GM12878 (cell line): ENCODE measurements at regions not wholly inside any gene's neighbourhood (a gene's known extent, or its start where the extent isn't known, plus 50 kb on each side); places are given as distances from the start of the nearest gene placed in this dataset.

Experiments
- ATAC-seq: fragments of 200-7000 bp; cut with Tn5 transposase; 3 replicates; pipeline ENCODE4 v1.9.1; 2020; ENCODE audit warnings: mild to moderate bottlenecking, moderate library complexity
- BruUV-seq: library from RNA; stranded (reverse); fragments of 400-500 nt; replicated peaks from 2 replicates; lab custom pipeline; 2021; lab: Mats Ljungman, UMichigan
- CTCF ChIA-PET: fragments of 300-600 bp; sonication (Branson Sonifier 250); formaldehyde crosslinking; extraction: SDS; loops from one replicate; lab custom pipeline; 2021; ENCODE audit warnings: inconsistent platforms; lab: Yijun Ruan, JAX
- POLR2A ChIA-PET: fragments of 350-600 bp; formaldehyde crosslinking; extraction: SDS; loops from one replicate; lab custom pipeline; 2021; ENCODE audit warnings: inconsistent platforms; lab: Charles Lee
- RAD21 ChIA-PET: fragments of 300-600 bp; sonication (Branson Sonifier 250); formaldehyde crosslinking; loops from one replicate; lab custom pipeline; 2023; ENCODE audit warnings: antibody characterized with exemption; ENCODE audit not compliant: unreplicated experiment; lab: Charles Lee
- SMC1A ChIA-PET: fragments of 300-600 bp; sonication (Branson Sonifier 250); formaldehyde crosslinking; loops from one replicate; lab custom pipeline; 2023; ENCODE audit not compliant: unreplicated experiment, uncharacterized antibody; lab: Charles Lee
- DNase-seq: peaks from one replicate; pipeline ENCODE4 v3.0.0-alpha.2; 2011; ENCODE audit warnings: low read depth, low spot score
- FAIRE-seq: peaks from 3 replicates; lab custom pipeline; 2011; peaks lifted over from hg19 to GRCh38; lab: Jason Lieb, UNC
- H2AFZ ChIP-seq: 2 replicates; pipeline ENCODE4 v1.6.0; 2011; ENCODE audit warnings: low read depth, low read length, control low read depth; ENCODE audit not compliant: control insufficient read depth
- H3K27ac ChIP-seq: 2 replicates; pipeline ENCODE4 v1.5.1; 2011; ENCODE audit warnings: control low read depth; ENCODE audit not compliant: control insufficient read depth, insufficient read depth
- H3K27me3 ChIP-seq, 2 experiments: replicated peaks in 1 of 2; 2 replicates each; pipeline versions ENCODE4 v1.6.0 to v1.6.1; 2011; ENCODE audit warnings: low read length in 1 of 2; ENCODE audit not compliant: control insufficient read depth in 2 of 2, insufficient read depth in 2 of 2
- H3K36me3 ChIP-seq, 2 experiments: 2 replicates each; pipeline ENCODE4 v1.5.1; 2011; ENCODE audit warnings: low read length in 1 of 2; ENCODE audit not compliant: control insufficient read depth in 2 of 2, insufficient read depth in 2 of 2
- H3K4me1 ChIP-seq: 2 replicates; pipeline ENCODE4 v1.6.1; 2011; ENCODE audit warnings: mild to moderate bottlenecking, low read length, moderate library complexity, mixed read lengths; ENCODE audit not compliant: control insufficient read depth, insufficient read depth
- H3K4me2 ChIP-seq: 2 replicates; pipeline ENCODE4 v1.6.0; 2011; ENCODE audit warnings: control low read depth; ENCODE audit not compliant: control insufficient read depth, insufficient read depth
- H3K4me3 ChIP-seq: fragments of 200-600 bp; sonication (generic); 2 replicates; pipeline ENCODE4 v1.5.1; 2016
- H3K79me2 ChIP-seq: 2 replicates; pipeline ENCODE4 v1.6.0; 2011; ENCODE audit warnings: low read length; ENCODE audit not compliant: control insufficient read depth, insufficient read depth
- H3K9ac ChIP-seq: 2 replicates; pipeline ENCODE4 v1.8.0; 2011; ENCODE audit warnings: low read length, control low read depth, mixed read lengths; ENCODE audit not compliant: control insufficient read depth, insufficient read depth
- H3K9me3 ChIP-seq: replicated peaks from 3 replicates; pipeline ENCODE4 v1.5.1; 2011; ENCODE audit warnings: mild to moderate bottlenecking, low read length; ENCODE audit not compliant: control insufficient read depth, insufficient read depth
- H4K20me1 ChIP-seq: 2 replicates; pipeline ENCODE4 v1.6.0; 2011; ENCODE audit not compliant: control insufficient read depth, insufficient read depth
- MEF2B ChIP-seq: fragments of 450-650 bp; IDR thresholded peaks from 2 replicates; pipeline ENCODE4 v1.6.1; 2018; ENCODE audit warnings: mild to moderate bottlenecking, moderate library complexity; ENCODE audit not compliant: partially characterized antibody, poor library complexity, severe bottlenecking
- POU2F2 ChIP-seq: IDR thresholded peaks from 3 replicates; pipeline ENCODE4 v1.6.1; 2011; ENCODE audit warnings: low read depth, mild to moderate bottlenecking, low read length, borderline replicate concordance
- SIX5 ChIP-seq: IDR thresholded peaks from 2 replicates; pipeline ENCODE4 v1.6.1; 2011; ENCODE audit warnings: mild to moderate bottlenecking, low read depth, low read length, moderate library complexity; ENCODE audit not compliant: severe bottlenecking
- SMAD1 ChIP-seq: fragments of 450-650 bp; IDR thresholded peaks from 2 replicates; pipeline ENCODE4 v1.6.1; 2018; ENCODE audit warnings: mild to moderate bottlenecking, low read depth; ENCODE audit not compliant: partially characterized antibody
- SMARCA5 ChIP-seq: fragments of 450-650 bp; IDR thresholded peaks from 2 replicates; pipeline ENCODE4 v1.6.1; 2017; ENCODE audit warnings: mild to moderate bottlenecking
- ZBED1 ChIP-seq: IDR thresholded peaks from 2 replicates; pipeline ENCODE4 v1.6.1; 2016; ENCODE audit warnings: borderline replicate concordance
- WGBS: methylation state at CpG from one replicate; pipeline ENCODE4 v1.1.6; 2016; ENCODE audit warnings: low lambda C conversion rate; ENCODE audit not compliant: insufficient replicate concordance, insufficient coverage; ENCODE audit errors: missing lambda C conversion rate; 5-methylcytosine and 5-hydroxymethylcytosine counted together
- in situ Hi-C: fragments of 300-500 bp; cut with MboI; formaldehyde crosslinking; loops from 9 replicates; pipeline ENCODE4 v1.14.3; 2018; ENCODE audit warnings: mixed read lengths
- intact Hi-C: fragments of 100-400 bp; cut with micrococcal nuclease; formaldehyde crosslinking; loops from one replicate; pipeline ENCODE4 v1.14.2; 2022; ENCODE audit not compliant: unreplicated experiment
- TF ChIP-seq, protein P1 (sequence below): fragments of 450-650 bp; IDR thresholded peaks from 2 replicates; pipeline ENCODE4 v1.6.1; 2017; ENCODE audit warnings: low read depth, mild to moderate bottlenecking, moderate library complexity

GRCh38 chr1:234977875-234978396, 150.7 kb downstream of the TOMM20 start:
- no peaks in the 10 kb centered on the region for H3K27me3 ChIP-seq
- SMC1A ChIA-PET: interaction anchor here (1.0 to 13.6 kb wide), 26 partner anchors 8 to 483 kb away, joined by 3 to 229 read pairs (median 8); partner anchors contain the start of gene IRF2BP2
- peak overlapping the region; percentile 90 for H3K9ac ChIP-seq
- peak overlapping the region; percentile 98 for H3K27ac ChIP-seq
- H3K4me2 ChIP-seq: peak overlapping the region; percentile 91
- TF ChIP-seq MEF2B (no peak), SIX5 (no peak), ZBED1 (no peak), SMARCA5 (0 out of 2 replicates have a peak, but pooled peaks have one; percentile 8), POU2F2 (no peak), SMAD1 (peak; percentile 97)
- TF ChIP-seq, protein P1, sequence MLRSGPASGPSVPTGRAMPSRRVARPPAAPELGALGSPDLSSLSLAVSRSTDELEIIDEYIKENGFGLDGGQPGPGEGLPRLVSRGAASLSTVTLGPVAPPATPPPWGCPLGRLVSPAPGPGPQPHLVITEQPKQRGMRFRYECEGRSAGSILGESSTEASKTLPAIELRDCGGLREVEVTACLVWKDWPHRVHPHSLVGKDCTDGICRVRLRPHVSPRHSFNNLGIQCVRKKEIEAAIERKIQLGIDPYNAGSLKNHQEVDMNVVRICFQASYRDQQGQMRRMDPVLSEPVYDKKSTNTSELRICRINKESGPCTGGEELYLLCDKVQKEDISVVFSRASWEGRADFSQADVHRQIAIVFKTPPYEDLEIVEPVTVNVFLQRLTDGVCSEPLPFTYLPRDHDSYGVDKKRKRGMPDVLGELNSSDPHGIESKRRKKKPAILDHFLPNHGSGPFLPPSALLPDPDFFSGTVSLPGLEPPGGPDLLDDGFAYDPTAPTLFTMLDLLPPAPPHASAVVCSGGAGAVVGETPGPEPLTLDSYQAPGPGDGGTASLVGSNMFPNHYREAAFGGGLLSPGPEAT: no peak
- H3K9me3 ChIP-seq: no peaks in the 10 kb centered on the region; the same call in 2 of the 3 replicates
- peaks cover 9% of the 10 kb centered on the region for H3K79me2 ChIP-seq
- WGBS: 47% methylated on average over 7 of the region's 7 CpGs
- RAD21 ChIA-PET: interaction anchor here (0.9 to 13.6 kb wide), 22 partner anchors 7 to 479 kb away, joined by 3 to 258 read pairs (median 10); no protein-coding TSS in a partner anchor
- no peak for DNase-seq
- no peak overlapping the region; the same call in 1 of the 2 replicates for H3K4me3 ChIP-seq
- peaks cover 79% of the 10 kb centered on the region for H3K4me1 ChIP-seq
- CTCF ChIA-PET: interaction anchor here (0.7 to 7.3 kb wide), 12 partner anchors 9 to 479 kb away, joined by 3 to 43 read pairs (median 6); no protein-coding TSS in a partner anchor
- no peak for FAIRE-seq
- ATAC-seq: no peak
- in situ Hi-C loops (loop anchor here (5.0 to 10.0 kb wide), 4 partner anchors 34 to 481 kb away; no protein-coding TSS in a partner anchor), intact Hi-C loops (loop anchor here (1.0 to 5.0 kb wide), 10 partner anchors 15 to 371 kb away; no protein-coding TSS in a partner anchor)
- no peak overlapping the region for H2AFZ ChIP-seq
- no TSS peak for BruUV-seq
- no peaks in the 10 kb centered on the region for H4K20me1 ChIP-seq
- H3K36me3 ChIP-seq: no peaks in the 10 kb centered on the region
- POLR2A ChIA-PET: interaction anchor here (0.6 to 11.5 kb wide), 14 partner anchors 10 to 374 kb away, joined by 3 to 111 read pairs (median 6); no protein-coding TSS in a partner anchor
